Hepatocyte (in vitro differentiated cells): ENCODE measurements at regions not wholly inside any gene's neighbourhood (a gene's known extent, or its start where the extent isn't known, plus 50 kb on each side); places are given as distances from the start of the nearest gene placed in this dataset.

Experiments
- DNase-seq: peaks from one replicate; pipeline ENCODE4 v3.0.0-alpha.2; 2016; ENCODE audit warnings: low spot score
- H2AFZ ChIP-seq: fragments of 200-600 bp; sonication (generic); 2 replicates; pipeline ENCODE4 v1.6.0; 2016; ENCODE audit warnings: antibody characterized with exemption, mild to moderate bottlenecking
- H3K27ac ChIP-seq: fragments of 200-600 bp; sonication (generic); 2 replicates; pipeline ENCODE4 v1.5.1; 2016; ENCODE audit warnings: mild to moderate bottlenecking
- H3K27me3 ChIP-seq: fragments of 200-600 bp; sonication (generic); 2 replicates; pipeline ENCODE4 v1.6.1; 2016
- H3K36me3 ChIP-seq: fragments of 200-600 bp; sonication (generic); replicated peaks from 2 replicates; pipeline ENCODE4 v1.5.1; 2016; ENCODE audit warnings: low read depth; ENCODE audit not compliant: insufficient read depth
- H3K4me1 ChIP-seq: fragments of 200-600 bp; sonication (generic); 2 replicates; pipeline ENCODE4 v1.5.1; 2016; ENCODE audit warnings: mild to moderate bottlenecking, moderate library complexity; ENCODE audit not compliant: insufficient read depth
- H3K4me2 ChIP-seq: fragments of 200-600 bp; sonication (generic); 2 replicates; pipeline ENCODE4 v1.6.0; 2016
- H3K4me3 ChIP-seq: fragments of 200-600 bp; sonication (generic); 2 replicates; pipeline ENCODE4 v1.5.1; 2016; ENCODE audit warnings: mild to moderate bottlenecking
- H3K79me2 ChIP-seq: fragments of 200-600 bp; sonication (generic); 2 replicates; pipeline ENCODE4 v1.6.0; 2017; ENCODE audit warnings: mild to moderate bottlenecking
- H3K9me2 ChIP-seq: fragments of 200-600 bp; sonication (generic); replicated peaks from 2 replicates; pipeline ENCODE4 v1.6.0; 2017; ENCODE audit warnings: mild to moderate bottlenecking; ENCODE audit not compliant: insufficient read depth
- H3K9me3 ChIP-seq: fragments of 200-600 bp; sonication (generic); 2 replicates; pipeline ENCODE4 v1.5.1; 2016; ENCODE audit warnings: low read depth, mild to moderate bottlenecking
- H4K20me1 ChIP-seq: fragments of 200-600 bp; sonication (generic); 2 replicates; pipeline ENCODE4 v1.6.0; 2016; ENCODE audit warnings: mild to moderate bottlenecking; ENCODE audit not compliant: insufficient read depth, poor library complexity, severe bottlenecking
- EZH2 ChIP-seq: fragments of 200-600 bp; sonication (generic); IDR thresholded peaks from 2 replicates; pipeline ENCODE4 v1.6.1; 2016; ENCODE audit warnings: antibody characterized with exemption, mild to moderate bottlenecking, borderline replicate concordance
- EZH2phosphoT487 ChIP-seq: fragments of 200-600 bp; sonication (generic); IDR thresholded peaks from one replicate; pipeline ENCODE4 v1.6.1; 2018; ENCODE audit warnings: antibody characterized with exemption, mild to moderate bottlenecking, low read depth, moderate library complexity; ENCODE audit not compliant: unreplicated experiment, severe bottlenecking
- WGBS: methylation state at CpG from one replicate; pipeline ENCODE4 v1.1.6; 2016; ENCODE audit warnings: low lambda C conversion rate; ENCODE audit errors: missing lambda C conversion rate; 5-methylcytosine and 5-hydroxymethylcytosine counted together
- TF ChIP-seq, protein P1 (sequence below): fragments of 200-600 bp; sonication (generic); IDR thresholded peaks from 2 replicates; pipeline ENCODE4 v1.5.1; 2016; ENCODE audit warnings: antibody characterized with exemption, mild to moderate bottlenecking; ENCODE audit not compliant: poor library complexity

DNA sequence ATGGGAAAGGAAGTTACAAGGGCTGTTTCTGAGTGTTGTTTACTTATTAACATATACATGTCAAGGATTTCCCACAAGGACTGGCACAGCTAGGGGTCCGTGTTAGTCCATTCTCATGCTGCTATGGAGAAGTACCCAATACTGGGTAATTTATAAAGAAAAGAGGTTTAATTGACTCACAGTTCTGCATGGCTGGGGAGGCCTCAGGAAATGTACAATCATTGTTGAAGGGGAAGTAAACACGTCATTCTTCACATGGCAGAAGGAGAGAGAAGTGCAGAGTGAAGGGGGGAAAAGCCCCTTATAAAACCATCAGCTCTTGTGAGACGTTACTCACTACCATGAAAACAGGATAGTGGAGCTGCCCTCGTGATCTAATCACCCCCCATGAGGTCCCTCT lies 128.9 kb upstream of the CELF4 start:
- Histone ChIP-seq H4K20me1 (no peaks in the 10 kb centered on the region), H3K27me3 (no peaks in the 10 kb centered on the region), H3K4me2 (no peak overlapping the region), H2AFZ (no peak overlapping the region), H3K27ac (no peak overlapping the region), H3K9me2 (no peaks in the 10 kb centered on the region), H3K4me1 (peaks cover 6% of the 10 kb centered on the region), H3K79me2 (no peaks in the 10 kb centered on the region), H3K4me3 (no peak overlapping the region), H3K9me3 (no peaks in the 10 kb centered on the region), H3K36me3 (no peaks in the 10 kb centered on the region)
- TF ChIP-seq EZH2: no peak
- TF ChIP-seq, protein P1, sequence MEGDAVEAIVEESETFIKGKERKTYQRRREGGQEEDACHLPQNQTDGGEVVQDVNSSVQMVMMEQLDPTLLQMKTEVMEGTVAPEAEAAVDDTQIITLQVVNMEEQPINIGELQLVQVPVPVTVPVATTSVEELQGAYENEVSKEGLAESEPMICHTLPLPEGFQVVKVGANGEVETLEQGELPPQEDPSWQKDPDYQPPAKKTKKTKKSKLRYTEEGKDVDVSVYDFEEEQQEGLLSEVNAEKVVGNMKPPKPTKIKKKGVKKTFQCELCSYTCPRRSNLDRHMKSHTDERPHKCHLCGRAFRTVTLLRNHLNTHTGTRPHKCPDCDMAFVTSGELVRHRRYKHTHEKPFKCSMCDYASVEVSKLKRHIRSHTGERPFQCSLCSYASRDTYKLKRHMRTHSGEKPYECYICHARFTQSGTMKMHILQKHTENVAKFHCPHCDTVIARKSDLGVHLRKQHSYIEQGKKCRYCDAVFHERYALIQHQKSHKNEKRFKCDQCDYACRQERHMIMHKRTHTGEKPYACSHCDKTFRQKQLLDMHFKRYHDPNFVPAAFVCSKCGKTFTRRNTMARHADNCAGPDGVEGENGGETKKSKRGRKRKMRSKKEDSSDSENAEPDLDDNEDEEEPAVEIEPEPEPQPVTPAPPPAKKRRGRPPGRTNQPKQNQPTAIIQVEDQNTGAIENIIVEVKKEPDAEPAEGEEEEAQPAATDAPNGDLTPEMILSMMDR: no peak
- no peak for TF ChIP-seq EZH2phosphoT487
- DNase-seq: no peak
- WGBS: 31% methylated on average over 4 of the region's 4 CpGs

GRCh38 chr18:37691162-37691561 lies 125.6 kb upstream of the CELF4 start:
- no peaks in the 10 kb centered on the region for H4K20me1 ChIP-seq
- no peak overlapping the region for H2AFZ ChIP-seq
- no peak overlapping the region for H3K27ac ChIP-seq
- no peaks in the 10 kb centered on the region for H3K4me1 ChIP-seq
- H3K79me2 ChIP-seq: no peaks in the 10 kb centered on the region
- no peaks in the 10 kb centered on the region for H3K27me3 ChIP-seq
- no peaks in the 10 kb centered on the region for H3K9me2 ChIP-seq
- no peak overlapping the region for H3K4me2 ChIP-seq
- H3K4me3 ChIP-seq: no peak overlapping the region
- no peak for DNase-seq
- WGBS: 81% methylated on average over 1 of the region's 1 CpG
- TF ChIP-seq EZH2phosphoT487 (no peak), EZH2 (no peak)
- TF ChIP-seq, protein P1: no peak
- H3K36me3 ChIP-seq: no peaks in the 10 kb centered on the region
- H3K9me3 ChIP-seq: no peaks in the 10 kb centered on the region

DNA sequence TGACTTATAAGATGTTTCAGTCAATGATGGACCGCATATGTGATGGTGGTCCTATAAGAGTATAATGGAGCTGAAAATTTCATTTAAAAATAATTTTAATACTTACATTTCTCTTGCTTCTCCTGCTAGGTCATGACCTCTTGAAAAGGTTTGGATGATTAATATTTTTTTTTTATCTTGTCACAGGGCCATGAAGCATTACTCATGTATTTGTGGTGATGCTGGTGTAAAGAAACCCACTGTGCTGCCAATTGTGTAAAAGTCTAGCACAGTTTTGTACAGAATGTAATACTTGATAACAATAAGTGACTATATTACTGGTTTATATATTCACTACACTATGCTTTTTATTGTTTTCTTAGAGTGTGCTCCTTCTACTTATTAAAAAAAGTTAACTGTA lies 124.2 kb upstream of the CELF4 start:
- H4K20me1 ChIP-seq: no peaks in the 10 kb centered on the region
- no peak overlapping the region for H3K27ac ChIP-seq
- H3K4me2 ChIP-seq: no peak overlapping the region
- WGBS: 100% methylated on average over 1 of the region's 1 CpG
- no peaks in the 10 kb centered on the region for H3K9me2 ChIP-seq
- no peaks in the 10 kb centered on the region for H3K36me3 ChIP-seq
- H2AFZ ChIP-seq: no peak overlapping the region
- TF ChIP-seq EZH2phosphoT487: no peak
- TF ChIP-seq, protein P1: no peak
- TF ChIP-seq EZH2: no peak
- no peaks in the 10 kb centered on the region for H3K9me3 ChIP-seq
- H3K27me3 ChIP-seq: no peaks in the 10 kb centered on the region
- no peaks in the 10 kb centered on the region for H3K4me1 ChIP-seq
- no peaks in the 10 kb centered on the region for H3K79me2 ChIP-seq
- no peak for DNase-seq
- H3K4me3 ChIP-seq: no peak overlapping the region

GRCh38 chr18:37684590-37684989 lies 119.0 kb upstream of the CELF4 start:
- Histone ChIP-seq H3K36me3 (no peaks in the 10 kb centered on the region), H4K20me1 (no peaks in the 10 kb centered on the region), H3K27ac (no peak overlapping the region), H3K4me3 (no peak overlapping the region), H3K79me2 (no peaks in the 10 kb centered on the region), H3K9me2 (no peaks in the 10 kb centered on the region), H3K9me3 (no peaks in the 10 kb centered on the region), H3K4me2 (no peak overlapping the region), H3K4me1 (no peaks in the 10 kb centered on the region), H2AFZ (no peak overlapping the region), H3K27me3 (no peaks in the 10 kb centered on the region)
- TF ChIP-seq EZH2phosphoT487 (no peak), EZH2 (no peak)
- TF ChIP-seq, protein P1: no peak
- 83% methylated on average over 3 of the region's 3 CpGs for WGBS
- DNase-seq: no peak
